HepG2 (cell line): ENCODE measurements at regions not wholly inside any gene's neighbourhood (a gene's known extent, or its start where the extent isn't known, plus 50 kb on each side); places are given as distances from the start of the nearest gene placed in this dataset.

ENCODE experiments used
- ATAC-seq: fragments of 200-7000 bp; cut with Tn5 transposase; 3 replicates; pipeline ENCODE4 v1.9.1; 2020; ENCODE audit warnings: mild to moderate bottlenecking, moderate library complexity
- BruUV-seq: library from RNA; stranded (reverse); fragments of 400-500 nt; replicated peaks from 2 replicates; lab custom pipeline; 2021; lab: Mats Ljungman, UMichigan
- CTCF ChIA-PET: fragments of 300-600 bp; formaldehyde crosslinking; extraction: SDS; loops from one replicate; lab custom pipeline; 2021; ENCODE audit warnings: low total read pairs, inconsistent platforms, low intra/inter-chr PET ratio; lab: Yijun Ruan, JAX
- POLR2A ChIA-PET: fragments of 350-600 bp; sonication (Branson Sonifier 250); formaldehyde crosslinking; loops from one replicate; lab custom pipeline; 2020; ENCODE audit warnings: antibody characterized with exemption, inconsistent platforms; lab: Yijun Ruan, JAX
- DNase-seq: peaks from one replicate; pipeline ENCODE4 v3.0.0-alpha.2; 2015; ENCODE audit warnings: low spot score
- FAIRE-seq: peaks from 3 replicates; lab custom pipeline; 2011; peaks lifted over from hg19 to GRCh38; lab: Jason Lieb, UNC
- H2AFZ ChIP-seq: one replicate; pipeline ENCODE4 v1.6.1; 2011; ENCODE audit warnings: low read length, inconsistent platforms
- H3K27ac ChIP-seq: fragments of 300-600 bp; 3 replicates; pipeline ENCODE4 v1.8.0; 2011; ENCODE audit warnings: mixed run types, mild to moderate bottlenecking, mixed read lengths, low read length, inconsistent platforms; ENCODE audit not compliant: insufficient read depth; ENCODE audit errors: extremely low read length
- H3K27me3 ChIP-seq, 2 experiments: fragments of 200-600 bp in 1 of 2; 2 replicates in 1 of 2; 3 replicates in 1 of 2; pipeline versions ENCODE4 v1.6.0 to v1.8.0; 2011; ENCODE audit warnings: low read length in 2 of 2, mild to moderate bottlenecking in 2 of 2, moderate library complexity in 2 of 2, inconsistent platforms in 1 of 2; ENCODE audit not compliant: insufficient read depth in 2 of 2, control insufficient read depth in 1 of 2
- H3K36me3 ChIP-seq, 2 experiments: fragments of 200-600 bp in 1 of 2; replicated peaks in 1 of 2; 2 replicates in 1 of 2; 3 replicates in 1 of 2; pipeline versions ENCODE4 v1.5.1 to v1.8.0; 2011; ENCODE audit warnings: low read length in 2 of 2, inconsistent platforms in 1 of 2; ENCODE audit not compliant: insufficient read depth in 2 of 2, control insufficient read depth in 1 of 2
- H3K4me1 ChIP-seq: 2 replicates; pipeline ENCODE4 v1.5.1; 2012; ENCODE audit warnings: low read length, inconsistent platforms; ENCODE audit not compliant: insufficient read depth
- H3K4me2 ChIP-seq: 2 replicates; pipeline ENCODE4 v1.6.0; 2011; ENCODE audit warnings: low read depth, low read length, inconsistent platforms
- H3K4me3 ChIP-seq, 3 experiments: fragments of 200-600 bp in 1 of 3; sonication (generic), shearing (Covaris generic) in 1 of 3; replicated peaks in 1 of 3; 2 replicates each; pipeline ENCODE4 v1.5.1; 2011 to 2016; ENCODE audit warnings: low read length in 3 of 3, inconsistent platforms in 2 of 3, low read depth in 2 of 3, mild to moderate bottlenecking in 2 of 3, control low read depth in 1 of 3, mixed read lengths in 1 of 3; ENCODE audit not compliant: insufficient read depth in 1 of 3
- H3K79me2 ChIP-seq: one replicate; pipeline ENCODE4 v1.6.1; 2011; ENCODE audit warnings: low read length, inconsistent platforms; ENCODE audit not compliant: insufficient read depth
- H3K9ac ChIP-seq: 2 replicates; pipeline ENCODE4 v1.6.0; 2011; ENCODE audit warnings: mild to moderate bottlenecking, low read depth, low read length, inconsistent platforms; ENCODE audit not compliant: insufficient read depth
- H3K9me3 ChIP-seq: 2 replicates; pipeline ENCODE4 v1.5.1; 2012; ENCODE audit warnings: mild to moderate bottlenecking, low read length
- H4K20me1 ChIP-seq: 2 replicates; pipeline ENCODE4 v1.6.0; 2011; ENCODE audit warnings: inconsistent platforms, mild to moderate bottlenecking, low read length, moderate library complexity; ENCODE audit not compliant: insufficient read depth
- ESRRA ChIP-seq: sonication (generic); formaldehyde crosslinking; IDR thresholded peaks from 2 replicates; pipeline ENCODE4 v1.5.1; 2020; ENCODE audit warnings: mild to moderate bottlenecking, low read depth, missing genetic modification reagents
- HOMEZ ChIP-seq: IDR thresholded peaks from 2 replicates; pipeline ENCODE4 v1.6.1; 2016; ENCODE audit warnings: low read depth
- MEF2D ChIP-seq: sonication (generic); formaldehyde crosslinking; IDR thresholded peaks from 2 replicates; pipeline ENCODE4 v1.5.1; 2020; ENCODE audit warnings: mild to moderate bottlenecking, missing genetic modification reagents
- MIER2 ChIP-seq: IDR thresholded peaks from 2 replicates; pipeline ENCODE4 v1.6.1; 2016; ENCODE audit warnings: missing biosample characterization, missing genetic modification reagents
- NONO ChIP-seq, 2 experiments: fragments of 450-650 bp in 1 of 2; sonication (generic) in 1 of 2; formaldehyde crosslinking in 1 of 2; IDR thresholded peaks in 1 of 2; conservative IDR thresholded peaks in 1 of 2; 2 replicates each; pipeline versions ENCODE4 v1.6.1 to v1.8.0; 2017 to 2022; ENCODE audit warnings: mild to moderate bottlenecking in 1 of 2, missing genetic modification reagents in 1 of 2, moderate library complexity in 1 of 2
- PAX8 ChIP-seq: sonication (generic); formaldehyde crosslinking; IDR thresholded peaks from 2 replicates; pipeline ENCODE4 v1.8.0; 2022; ENCODE audit warnings: mild to moderate bottlenecking, missing genetic modification reagents, borderline replicate concordance
- RCOR2 ChIP-seq: IDR thresholded peaks from 2 replicates; pipeline ENCODE4 v1.6.1; 2016; ENCODE audit warnings: missing biosample characterization, missing genetic modification reagents
- RXRA ChIP-seq: sonication (generic); formaldehyde crosslinking; IDR thresholded peaks from 2 replicates; pipeline ENCODE4 v1.5.1; 2020; ENCODE audit warnings: missing genetic modification reagents
- SP140L ChIP-seq: sonication (generic); formaldehyde crosslinking; IDR thresholded peaks from 2 replicates; pipeline ENCODE4 v1.4.0; 2020; ENCODE audit warnings: missing genetic modification reagents, borderline replicate concordance
- SYNCRIP ChIP-seq: fragments of 200-400 bp; formaldehyde crosslinking; IDR thresholded peaks from 2 replicates; pipeline ENCODE4 v1.6.1; 2018; ENCODE audit warnings: mild to moderate bottlenecking, low read depth, low read length; ENCODE audit not compliant: insufficient read depth
- ZNF207 ChIP-seq: fragments of 450-650 bp; IDR thresholded peaks from 2 replicates; pipeline ENCODE4 v1.6.1; 2016; ENCODE audit warnings: antibody characterized with exemption, borderline replicate concordance
- ZNF235 ChIP-seq: sonication (generic); formaldehyde crosslinking; IDR thresholded peaks from 2 replicates; pipeline ENCODE4 v1.8.1; 2023; ENCODE audit warnings: mild to moderate bottlenecking, missing genetic modification reagents, borderline replicate concordance
- ZNF292 ChIP-seq: sonication (generic); formaldehyde crosslinking; IDR thresholded peaks from 2 replicates; pipeline ENCODE4 v1.8.1; 2022; ENCODE audit warnings: mild to moderate bottlenecking, low read depth, missing genetic modification reagents, borderline replicate concordance
- ZNF30 ChIP-seq: sonication (generic); formaldehyde crosslinking; IDR thresholded peaks from 2 replicates; pipeline ENCODE4 v1.5.0; 2020; ENCODE audit warnings: mild to moderate bottlenecking, missing genetic modification reagents
- ZNF549 ChIP-seq: sonication (generic); formaldehyde crosslinking; IDR thresholded peaks from 2 replicates; pipeline ENCODE4 v1.5.0; 2020; ENCODE audit warnings: missing genetic modification reagents
- ZNF550 ChIP-seq: sonication (generic); formaldehyde crosslinking; IDR thresholded peaks from 2 replicates; pipeline ENCODE4 v1.4.0; 2020; ENCODE audit warnings: mild to moderate bottlenecking, missing genetic modification reagents, borderline replicate concordance
- ZNF644 ChIP-seq: IDR thresholded peaks from 2 replicates; pipeline ENCODE4 v1.6.1; 2016; ENCODE audit warnings: low read depth
- ZNF883 ChIP-seq: sonication (generic); formaldehyde crosslinking; IDR thresholded peaks from 2 replicates; pipeline ENCODE4 v1.5.1; 2020; ENCODE audit warnings: mild to moderate bottlenecking, missing genetic modification reagents; ENCODE audit errors: not compliant biosample characterization
- WGBS: methylation state at CpG from one replicate; pipeline ENCODE4 v1.1.6; 2017; ENCODE audit warnings: low lambda C conversion rate; 5-methylcytosine and 5-hydroxymethylcytosine counted together
- in situ Hi-C: cut with HindIII; loops from 2 replicates; pipeline ENCODE4 v1.10.0; 2017; ENCODE audit warnings: low pct_unique_long_range_greater_than_20kb; ENCODE audit not compliant: extremely low pct_ligation_motif_present
- intact Hi-C: fragments of 100-400 bp; cut with micrococcal nuclease; formaldehyde crosslinking; loops from one replicate; pipeline ENCODE4 v1.10.0; 2022; ENCODE audit not compliant: unreplicated experiment

- Histone ChIP-seq H3K27me3 (no peaks in the 10 kb centered on the region), H3K9ac (no peak overlapping the region), H3K9me3 (peaks cover 88% of the 10 kb centered on the region), H4K20me1 (no peaks in the 10 kb centered on the region), H3K4me3 (no peak overlapping the region), H3K79me2 (no peaks in the 10 kb centered on the region), H3K27ac (no peak overlapping the region), H2AFZ (no peak overlapping the region), H3K4me2 (no peak overlapping the region), H3K36me3 (no peaks in the 10 kb centered on the region), H3K4me1 (no peaks in the 10 kb centered on the region)
- FAIRE-seq: no peak
- CTCF ChIA-PET: no interaction called here
- intact Hi-C loops (no loop called here), in situ Hi-C loops (no loop called here)
- POLR2A ChIA-PET: no interaction called here
- BruUV-seq: no TSS peak
- no peak for ATAC-seq
- no peak for DNase-seq
- WGBS: 42% methylated on average over 8 of the region's 8 CpGs
- TF ChIP-seq ZNF30: no peak
- no peak for TF ChIP-seq ESRRA
- no peak for TF ChIP-seq HOMEZ (CRISPR knock-in tag)
- no peak for TF ChIP-seq NONO (IDR thresholded peaks at IDR 0.05)
- TF ChIP-seq NONO (CRISPR knock-in tag; conservative IDR thresholded peaks at IDR 0.05): no peak
- TF ChIP-seq ZNF292 (CRISPR knock-in tag): no peak
- no peak for TF ChIP-seq MIER2
- TF ChIP-seq PAX8 (CRISPR knock-in tag): no peak
- no peak for TF ChIP-seq ZNF207
- TF ChIP-seq SYNCRIP: no peak
- TF ChIP-seq ZNF235: no peak
- no peak for TF ChIP-seq ZNF644 (CRISPR knock-in tag)
- no peak for TF ChIP-seq MEF2D (CRISPR knock-in tag)
- TF ChIP-seq ZNF883 (CRISPR knock-in tag): no peak
- no peak for TF ChIP-seq RXRA (CRISPR knock-in tag)
- TF ChIP-seq RCOR2 (CRISPR knock-in tag): no peak
- TF ChIP-seq ZNF550 (CRISPR knock-in tag): no peak
- TF ChIP-seq ZNF549 (CRISPR knock-in tag): no peak
- no peak for TF ChIP-seq SP140L
These were observed 472.8 kb upstream of the CELF2 start for GRCh38 chr10:10544890-10545289.
